Islet of Langerhans (tissue), 1 donor: ENCODE measurements at regions not wholly inside any gene's neighbourhood (a gene's known extent, or its start where the extent isn't known, plus 50 kb on each side); places are given as distances from the start of the nearest gene placed in this dataset.

Experiments
- FAIRE-seq: peaks from one replicate; lab custom pipeline; 2011; peaks lifted over from hg19 to GRCh38; lab: Jason Lieb, UNC

DNA sequence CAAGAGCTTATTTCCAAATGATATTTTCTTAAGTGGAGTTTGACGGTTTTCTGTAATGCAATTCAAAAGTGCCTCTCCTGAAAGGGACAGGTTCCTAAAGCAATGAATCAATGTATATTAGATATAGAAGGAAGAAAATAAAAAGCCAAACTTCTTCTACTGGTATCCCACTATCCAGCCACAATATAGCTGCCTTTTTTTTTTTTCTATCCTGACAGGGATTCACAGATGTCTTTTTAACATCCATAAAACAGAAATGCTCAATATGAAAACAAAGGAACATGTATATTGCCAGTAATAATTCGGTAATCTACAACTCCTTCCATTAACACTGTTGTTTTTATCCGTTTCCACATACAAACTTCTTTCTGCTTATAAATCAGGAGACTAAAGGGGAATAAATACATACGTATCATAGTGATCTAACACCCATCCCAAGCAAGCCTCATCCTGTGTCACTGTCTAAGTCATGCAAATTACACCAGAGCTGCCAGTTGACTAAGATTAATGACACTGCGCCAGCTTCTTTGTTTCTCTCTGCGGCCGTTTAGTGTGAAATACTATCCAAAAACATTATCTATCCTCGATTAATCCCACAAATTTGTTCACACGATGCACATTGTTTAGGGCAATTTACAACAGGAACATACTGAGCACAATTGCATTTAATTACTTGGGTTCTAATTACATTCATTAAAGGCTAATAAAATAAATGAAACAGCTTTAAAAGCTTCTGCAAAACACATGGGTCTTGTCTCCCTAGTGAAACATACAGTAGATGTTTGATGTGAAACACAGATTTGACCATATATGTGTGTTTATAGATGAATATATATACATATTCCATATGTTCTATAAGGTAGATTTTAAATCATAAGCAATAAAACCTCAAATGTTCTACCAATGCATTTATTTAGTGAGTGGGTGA is 51.9 kb upstream of the CDIN1 start:
- no peak for FAIRE-seq

GRCh38 chr15:36529296-36530011 is 50.0 kb upstream of the CDIN1 start:
- no peak for FAIRE-seq
